GM19023 (cell line): ENCODE measurements at regions not wholly inside any gene's neighbourhood (a gene's known extent, or its start where the extent isn't known, plus 50 kb on each side); places are given as distances from the start of the nearest gene placed in this dataset.
A peak's percentile ranks its signal among the peaks of the same experiment; 100 is the strongest.

Experiments used
- ATAC-seq: cut with Tn5 transposase; IDR thresholded peaks from one replicate; pipeline ENCODE4 v1.9.1; 2021; ENCODE audit warnings: mild to moderate bottlenecking, moderate library complexity; ENCODE audit not compliant: unreplicated experiment

DNA sequence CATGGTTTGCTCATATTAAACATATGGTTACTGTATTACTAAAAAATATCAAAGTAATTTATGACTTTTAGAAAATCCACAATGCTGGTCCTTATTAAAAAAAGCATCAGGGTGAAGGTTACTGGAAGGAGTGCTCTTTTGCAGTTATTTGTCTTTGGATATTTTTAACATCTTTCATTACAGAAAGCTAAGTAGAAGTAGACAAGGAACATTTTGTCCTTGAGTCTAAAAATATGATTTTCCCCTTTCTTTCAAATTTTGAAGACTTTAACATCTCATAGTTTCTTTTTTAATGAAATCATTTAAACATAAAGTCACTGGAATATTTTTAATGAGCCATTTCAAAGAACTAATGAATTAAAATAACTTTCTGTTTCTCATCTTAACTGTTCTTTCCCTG is 110.1 kb upstream of the TNS3 start:
- ATAC-seq = no peak

DNA sequence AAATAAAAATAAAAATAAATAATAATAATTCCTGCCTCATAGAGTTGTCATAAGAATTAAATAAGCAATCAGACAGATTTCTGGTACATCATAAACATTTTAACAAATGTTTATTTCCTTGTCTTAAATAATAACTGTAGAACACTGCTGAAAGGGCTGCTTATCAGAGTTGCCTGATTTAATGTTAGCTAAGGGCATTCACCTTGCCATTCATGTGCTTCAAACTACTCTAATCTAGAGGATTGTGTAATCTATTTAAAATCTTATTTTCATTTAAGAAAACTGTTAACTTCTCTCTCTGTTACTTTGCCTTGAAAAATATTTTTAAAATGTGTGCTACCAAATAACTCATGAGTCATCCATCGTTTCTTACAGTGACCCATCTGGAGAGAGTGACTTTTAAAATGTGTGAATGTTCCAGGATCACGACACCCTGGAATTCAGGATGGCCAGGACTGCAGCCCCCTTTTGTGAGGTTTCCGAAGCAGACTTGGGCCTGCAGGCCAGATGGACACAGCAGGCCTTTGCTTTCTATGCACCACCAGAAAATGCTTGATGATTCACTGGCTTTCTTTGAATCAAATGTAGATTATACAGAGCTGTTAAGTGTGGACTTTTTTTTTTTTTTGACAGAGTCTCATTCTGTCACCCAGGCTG is 109.1 kb upstream of the TNS3 start:
- ATAC-seq = no peak

DNA sequence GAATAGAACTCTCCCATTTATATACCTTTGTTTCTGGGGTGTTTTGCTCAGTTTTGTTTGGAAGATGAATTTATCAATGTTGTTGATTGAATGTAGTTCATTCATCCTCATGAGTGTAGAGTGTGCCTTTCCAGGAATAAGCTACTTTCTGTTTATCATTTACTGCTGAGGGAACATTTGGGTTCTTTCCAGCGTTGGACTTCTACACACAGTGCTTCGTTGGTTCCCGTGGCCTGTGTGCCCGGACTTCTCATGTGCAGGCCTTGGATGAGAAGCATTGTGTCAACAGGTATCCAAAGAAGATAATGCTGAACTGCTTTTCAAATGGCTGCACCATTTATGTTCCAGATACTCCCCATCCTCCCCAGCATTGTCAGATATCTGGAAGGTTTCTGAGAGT is 107.6 kb upstream of the TNS3 start:
- ATAC-seq = no peak

DNA sequence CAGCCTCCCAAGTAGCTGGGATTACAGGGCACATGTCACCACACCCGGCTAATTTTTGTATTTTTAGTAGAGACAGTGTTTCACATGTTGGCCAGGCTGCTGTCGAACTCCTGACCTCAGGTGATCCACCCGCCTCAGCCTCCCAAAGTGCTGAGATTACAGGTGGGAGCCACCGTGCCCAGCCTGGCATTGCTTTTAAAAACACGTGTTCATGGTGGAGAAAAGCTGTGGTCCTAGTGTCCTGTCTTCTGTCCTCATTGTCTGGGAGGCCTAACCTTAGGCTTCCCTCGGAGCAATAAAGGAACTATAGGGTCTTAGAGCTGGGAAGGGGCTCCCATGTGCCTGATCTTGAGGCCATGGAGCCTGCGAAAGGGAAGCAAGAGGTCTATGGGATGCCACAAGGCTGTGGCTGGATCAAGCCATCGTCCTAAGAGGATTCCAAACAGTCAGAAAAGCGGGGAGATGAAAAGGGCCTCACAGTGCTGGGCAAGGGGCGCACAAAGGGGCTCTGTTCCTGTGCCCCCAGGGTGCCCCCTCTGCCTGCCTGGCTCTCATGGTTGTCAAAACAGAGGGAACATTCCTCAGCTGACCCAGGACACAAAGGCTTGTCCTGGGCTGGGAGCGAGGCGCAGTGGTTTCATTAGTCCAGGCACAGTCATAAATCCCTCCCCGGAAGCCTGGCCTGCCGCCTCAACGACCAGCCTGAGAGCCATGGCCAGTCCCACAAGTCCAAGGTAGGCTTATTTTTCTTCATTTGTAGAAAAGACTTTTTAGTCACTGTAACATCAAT is 106.6 kb upstream of the TNS3 start:
- ATAC-seq = no peak

DNA sequence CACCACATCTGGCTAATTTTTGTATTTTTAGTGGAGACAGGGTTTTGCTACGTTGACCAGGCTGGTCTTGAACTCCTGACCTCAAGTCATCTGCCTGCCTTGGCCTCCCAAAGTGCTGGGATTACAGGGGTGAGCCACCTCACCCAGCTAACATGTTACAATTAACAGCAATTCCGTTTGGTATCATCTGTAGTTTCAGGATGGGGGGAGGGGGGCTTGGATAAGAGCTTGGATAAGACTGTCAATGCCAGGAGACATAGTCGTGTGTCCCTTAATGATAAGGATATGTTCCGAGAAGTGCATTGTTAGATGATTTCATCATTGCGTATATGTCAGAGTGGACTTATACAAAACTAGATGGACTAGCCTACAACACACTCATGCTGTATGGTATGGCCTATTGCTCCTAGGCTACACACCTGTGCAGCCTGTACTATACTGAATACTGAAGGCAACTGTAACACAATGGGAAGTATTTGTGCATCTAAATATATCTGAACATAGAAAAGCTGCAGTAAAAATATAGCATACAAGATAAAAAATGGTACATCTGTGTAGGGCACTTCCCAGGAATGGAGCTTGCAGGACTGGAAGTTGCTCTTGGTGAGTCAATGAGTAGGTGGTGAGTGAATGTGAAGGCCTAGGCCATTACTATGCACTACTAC is 103.9 kb upstream of the TNS3 start:
- no peak for ATAC-seq

DNA sequence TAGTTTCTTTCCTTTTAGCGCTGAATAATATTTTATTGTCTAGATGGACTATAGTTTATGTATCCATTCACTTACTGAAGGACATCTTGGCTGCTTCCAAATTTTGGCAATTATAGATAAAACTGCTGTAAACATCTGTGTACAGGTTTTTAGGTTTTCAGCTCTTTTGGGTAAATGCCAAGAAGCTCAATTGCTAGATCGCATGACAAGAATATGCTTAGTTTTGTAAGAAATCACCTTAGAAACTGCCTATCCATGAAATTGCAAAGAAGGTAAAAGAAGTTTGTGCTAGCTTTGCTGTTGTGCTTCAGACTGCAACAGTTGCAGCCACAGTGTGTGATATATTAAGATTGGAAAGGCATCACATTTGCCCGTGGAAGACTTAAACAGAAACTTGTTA is 103.2 kb upstream of the TNS3 start:
- ATAC-seq = no peak

DNA sequence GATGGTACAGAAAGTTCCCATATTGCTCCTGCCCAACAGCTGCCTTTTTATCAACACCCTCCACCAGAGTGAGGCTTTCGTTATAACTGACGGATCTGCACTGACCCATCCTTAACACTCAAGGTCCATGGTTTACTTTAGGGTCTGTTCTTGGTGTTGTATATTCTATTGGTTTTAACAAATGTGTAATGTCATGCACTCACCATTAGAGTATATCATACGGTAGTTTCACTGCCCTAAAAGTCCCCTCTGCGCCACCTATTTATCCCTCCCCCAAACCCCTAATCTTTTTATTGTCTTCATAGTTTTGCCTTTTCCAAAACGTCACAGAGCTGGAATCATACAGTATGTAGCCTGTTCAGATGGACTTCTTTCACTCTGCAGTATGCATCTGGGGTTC is 102.8 kb upstream of the TNS3 start:
- ATAC-seq = no peak

DNA sequence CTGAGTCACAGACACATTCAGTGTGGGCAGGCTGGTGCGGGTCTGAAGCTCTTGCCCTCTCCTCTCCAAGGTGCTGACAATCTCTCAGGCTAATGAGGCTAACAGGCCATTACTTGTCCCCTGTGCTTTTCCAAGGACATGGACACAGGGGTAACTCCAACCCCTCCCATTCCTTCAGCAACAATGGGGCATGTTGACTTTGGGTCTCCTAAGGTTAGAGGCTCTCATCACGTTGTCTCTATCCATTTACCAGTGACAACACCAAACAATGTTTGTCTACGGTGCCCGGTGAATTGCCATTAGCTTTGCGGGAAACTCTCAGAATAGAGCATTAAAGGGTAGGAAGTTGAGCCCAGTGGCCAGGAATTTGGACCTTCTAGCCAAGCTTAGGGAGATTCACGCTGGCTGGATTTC is 101.6 kb upstream of the TNS3 start:
- no peak for ATAC-seq

DNA sequence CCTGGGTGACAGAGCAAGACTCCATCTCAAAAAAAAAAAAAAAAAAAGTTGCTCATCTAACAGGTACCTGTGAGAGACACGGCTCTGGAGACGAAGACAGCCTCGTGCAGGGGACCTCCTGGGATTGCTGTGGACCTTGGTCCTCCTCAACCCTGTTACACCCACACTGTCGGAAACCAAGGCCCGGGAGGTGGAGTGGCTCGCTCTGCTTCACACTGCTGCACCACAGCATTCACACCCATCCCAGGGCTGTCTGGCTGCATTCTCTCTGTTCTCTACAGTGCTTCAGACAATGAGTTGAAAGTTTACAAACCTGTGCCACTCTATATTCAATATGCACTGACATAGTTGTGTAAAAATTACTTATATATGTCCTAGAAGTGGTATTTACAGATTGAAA is 101.0 kb upstream of the TNS3 start:
- ATAC-seq = no peak

DNA sequence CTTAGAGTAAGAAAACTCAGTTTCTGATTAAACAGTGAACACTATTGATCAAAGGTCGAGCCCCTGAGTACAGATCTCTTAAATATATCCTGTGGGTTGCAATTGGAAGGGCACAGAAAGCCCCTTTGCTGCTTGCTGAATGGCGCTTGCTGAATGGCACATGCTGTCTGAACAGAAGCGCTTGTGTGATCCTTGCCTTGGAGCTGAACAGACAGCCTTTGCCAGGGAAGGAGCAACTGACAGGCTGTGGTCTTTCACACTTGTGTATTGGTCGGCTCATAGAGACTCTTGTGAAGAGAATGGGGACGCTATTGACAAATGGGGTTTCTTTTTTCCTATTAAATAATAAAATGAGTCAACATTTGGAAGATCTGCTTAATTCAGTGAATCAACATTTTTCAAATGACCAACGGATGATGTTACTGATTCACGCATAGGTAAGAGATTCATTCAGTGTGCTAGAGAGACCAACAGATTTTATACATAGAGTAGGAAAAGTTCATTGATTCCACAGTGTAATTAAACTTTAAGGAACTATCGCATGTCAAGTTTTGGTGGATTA is 99.4 kb upstream of the TNS3 start:
- no peak for ATAC-seq

DNA sequence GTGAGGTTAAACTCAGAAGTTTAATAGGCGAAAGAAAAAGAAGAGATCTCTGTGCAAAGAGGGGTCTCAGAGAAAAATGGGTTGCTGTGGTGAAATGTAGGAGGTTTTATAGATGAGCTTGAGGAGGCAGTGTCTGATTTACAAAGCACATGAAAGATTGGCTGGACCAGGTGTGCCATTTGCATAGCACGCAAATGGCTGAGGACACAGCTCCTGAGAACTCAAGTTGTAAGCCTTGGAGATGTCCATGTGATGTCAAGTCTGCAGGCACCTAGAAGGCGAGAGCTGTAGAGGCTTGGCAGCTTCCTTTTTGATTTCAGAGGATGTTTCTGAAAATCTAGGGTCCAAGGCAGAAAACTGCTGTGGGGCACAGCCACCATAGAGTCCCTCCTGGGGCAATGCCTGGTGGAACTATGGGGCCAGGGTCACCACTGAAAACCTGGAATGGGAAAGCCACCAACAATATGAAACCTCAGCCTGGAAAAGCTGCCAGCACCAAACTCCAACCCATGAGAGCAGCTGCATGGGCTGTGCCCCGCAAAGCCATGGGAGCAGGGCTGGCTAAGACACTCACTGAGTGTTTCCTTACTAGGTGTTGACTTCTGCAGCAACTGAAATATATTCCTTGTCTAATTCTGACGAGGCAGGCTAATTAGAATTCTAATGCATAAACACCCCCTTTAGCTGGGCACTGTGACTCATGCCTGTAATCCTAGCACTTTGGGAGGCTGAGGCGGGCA is 96.9 kb upstream of the TNS3 start:
- no peak for ATAC-seq

DNA sequence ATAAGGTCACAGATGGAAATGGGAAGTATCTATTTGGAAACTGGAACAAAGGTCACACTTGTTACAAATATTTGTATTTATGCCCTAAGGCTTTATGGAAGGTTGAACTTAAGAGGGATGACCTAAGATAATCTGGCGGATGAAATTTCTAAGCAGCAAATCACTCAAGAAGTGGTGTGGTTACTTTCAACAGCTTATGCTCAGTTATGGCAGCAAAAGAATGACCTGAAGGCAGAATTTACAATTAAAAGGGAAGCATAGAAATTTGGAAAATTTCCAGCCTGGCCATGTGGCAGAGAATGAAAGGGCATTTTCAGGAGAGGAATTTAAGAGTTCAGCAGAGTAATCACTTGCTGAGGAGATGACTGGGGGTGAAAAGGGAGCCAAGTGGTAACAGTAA is 95.8 kb upstream of the TNS3 start:
- no peak for ATAC-seq

DNA sequence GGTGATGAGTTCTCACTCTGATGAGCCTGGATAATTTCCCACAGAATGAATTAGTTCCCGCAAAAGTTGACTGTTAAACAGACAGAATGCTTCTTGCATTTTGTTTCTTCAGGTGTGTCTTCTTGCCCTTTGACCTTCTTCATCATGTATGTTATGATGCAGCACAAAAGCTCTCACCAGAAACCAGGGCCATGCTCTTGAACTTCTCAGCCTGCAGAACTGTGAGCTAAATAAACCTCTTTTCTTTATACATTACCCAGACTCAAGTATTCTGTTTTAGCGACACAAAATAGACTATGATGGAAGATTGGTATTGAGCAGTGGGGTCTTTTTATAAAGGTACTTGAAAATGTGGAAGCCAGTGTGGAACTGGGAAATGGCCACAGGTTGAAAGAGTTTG is 95.2 kb upstream of the TNS3 start:
- ATAC-seq = no peak

DNA sequence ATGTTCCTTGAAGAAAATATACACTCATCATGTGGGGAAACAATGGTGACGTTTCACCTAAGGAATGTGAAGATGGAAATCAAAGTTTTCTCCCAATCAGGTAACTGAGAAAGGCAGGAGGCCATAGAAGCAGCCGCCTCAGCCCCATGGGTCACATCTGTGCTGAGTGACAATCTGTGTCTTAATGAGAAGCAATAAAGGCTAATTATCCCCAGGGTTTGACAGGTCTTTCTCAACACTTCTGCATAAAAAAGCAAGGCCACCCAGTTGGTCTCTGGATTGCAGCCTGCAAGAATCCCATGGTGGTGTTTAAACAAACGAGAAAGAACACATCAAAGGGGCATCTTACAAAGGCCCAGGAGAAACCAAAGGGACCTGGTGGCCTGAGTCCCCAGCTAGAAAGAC is 91.1 kb upstream of the TNS3 start:
- no peak for ATAC-seq

DNA sequence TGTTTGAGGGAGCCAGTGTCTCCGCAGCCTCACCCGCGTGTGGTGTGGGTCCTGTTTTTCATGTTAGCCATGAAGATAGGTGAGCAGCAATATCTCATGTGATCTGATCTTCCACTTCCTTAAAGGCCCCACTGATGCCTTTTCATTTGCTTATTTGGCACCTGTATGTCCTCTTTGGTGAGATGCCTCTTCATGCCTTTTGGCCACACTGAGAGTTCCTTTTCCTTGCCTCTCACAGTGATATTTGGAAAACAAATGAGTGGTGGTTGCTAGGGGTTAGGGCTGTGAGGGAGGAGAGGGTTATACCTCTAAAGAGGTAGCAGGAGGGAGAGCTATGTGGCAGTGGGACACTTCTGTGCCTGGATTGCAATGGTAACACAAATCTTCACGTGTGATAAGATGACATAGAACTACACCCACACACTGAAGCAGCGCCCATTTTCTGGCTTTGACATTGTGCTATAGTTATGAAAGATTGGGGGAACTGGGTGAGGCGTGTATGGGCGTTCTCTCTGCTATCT is 90.4 kb upstream of the TNS3 start:
- ATAC-seq = no peak

DNA sequence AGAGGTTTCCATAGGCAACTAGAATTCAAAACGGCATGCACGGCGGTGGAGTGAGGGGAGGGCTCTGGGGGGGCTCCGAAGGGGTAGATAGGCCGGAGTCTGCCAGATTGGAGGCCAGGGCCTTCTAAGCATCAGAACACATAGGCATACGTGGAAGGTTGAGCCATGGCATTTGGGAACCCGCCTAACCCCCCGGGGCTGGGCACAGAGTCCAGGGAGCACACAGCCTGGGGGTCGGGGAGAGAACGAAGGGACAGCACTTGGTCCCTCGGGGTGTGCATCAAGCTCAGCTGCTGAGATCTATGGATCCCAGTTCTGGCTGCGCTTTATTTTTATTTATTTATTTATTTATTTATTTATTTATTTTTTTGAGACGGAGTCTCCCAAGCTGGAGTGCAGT is 89.4 kb upstream of the TNS3 start:
- ATAC-seq = no peak

DNA sequence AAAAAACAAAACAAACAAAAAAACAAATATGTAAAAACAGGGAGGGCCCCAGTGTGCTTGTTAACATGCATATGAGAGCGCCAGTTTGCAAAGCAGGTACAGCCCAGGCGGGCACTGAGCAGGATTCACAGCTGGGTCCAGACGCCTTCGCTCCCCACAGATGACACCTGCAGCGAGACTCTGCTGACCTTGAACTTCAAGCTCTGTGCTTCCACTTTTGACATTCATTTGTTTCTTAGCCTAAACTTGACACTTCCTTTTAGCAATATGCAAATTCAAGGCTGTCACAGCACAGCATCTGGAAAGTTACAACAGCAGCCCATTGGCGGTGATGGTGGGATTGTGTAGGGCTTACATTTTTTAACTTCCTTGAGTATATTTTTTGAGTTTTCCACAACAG is 88.8 kb upstream of the TNS3 start:
- ATAC-seq = peak; percentile 79

DNA sequence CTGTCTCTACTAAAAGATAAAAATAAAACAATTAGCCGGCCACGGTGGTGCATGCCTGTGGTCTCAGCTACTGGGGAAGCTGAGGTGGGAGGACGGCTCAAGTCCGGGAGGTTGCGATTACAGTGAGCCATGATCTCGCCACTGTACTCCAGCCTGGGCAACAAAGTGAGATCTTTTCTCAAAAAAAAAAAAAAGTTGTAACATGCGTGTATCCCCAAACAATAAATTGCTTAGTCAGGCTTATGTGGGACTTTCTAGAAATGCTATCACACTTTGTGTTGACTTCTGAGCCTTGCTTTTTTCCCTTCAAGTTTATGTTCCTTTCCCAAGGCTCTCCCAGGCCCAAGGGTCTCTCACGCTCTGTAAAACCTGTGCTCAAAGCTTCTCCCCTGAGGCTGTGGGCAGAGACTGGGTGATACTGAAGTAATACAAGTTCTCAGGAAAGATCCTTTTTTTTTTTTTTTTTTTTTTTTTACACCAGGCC is 88.0 kb upstream of the TNS3 start:
- no peak for ATAC-seq

DNA sequence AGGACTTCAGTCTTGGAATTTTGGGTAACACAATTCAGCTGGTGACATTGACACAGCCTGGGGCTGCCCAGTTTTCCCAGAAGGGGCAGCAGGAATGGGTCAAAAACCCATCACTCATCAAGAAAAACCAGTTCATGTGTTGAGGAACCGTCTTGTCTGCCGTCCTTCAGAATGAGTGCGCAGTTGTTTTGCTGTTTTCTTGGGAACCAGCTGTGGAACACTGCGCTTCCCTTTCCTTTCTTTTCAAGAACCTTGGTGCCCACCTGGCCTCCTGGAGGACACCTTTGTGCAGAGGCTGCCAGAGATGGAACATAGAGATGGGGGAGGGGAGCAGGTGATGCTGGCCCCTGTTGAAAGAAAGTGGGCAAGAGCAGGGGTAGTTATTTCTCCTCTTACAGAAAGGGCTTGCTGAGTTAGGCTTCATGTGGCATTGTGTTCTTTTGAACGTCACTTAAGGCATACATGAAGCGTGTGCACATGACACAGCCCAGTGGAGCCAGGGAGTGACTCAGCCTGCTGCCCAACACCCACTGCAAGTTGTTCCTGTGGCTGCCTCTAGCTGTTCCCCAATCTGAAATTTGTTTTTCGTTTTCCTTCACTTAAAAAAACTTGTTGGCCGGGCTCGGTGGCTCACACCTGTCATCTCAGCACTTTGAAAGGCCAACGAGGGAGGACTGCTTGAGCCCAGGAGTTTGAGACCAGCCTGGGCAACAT is 87.4 kb upstream of the TNS3 start:
- ATAC-seq = peak; percentile 85

DNA sequence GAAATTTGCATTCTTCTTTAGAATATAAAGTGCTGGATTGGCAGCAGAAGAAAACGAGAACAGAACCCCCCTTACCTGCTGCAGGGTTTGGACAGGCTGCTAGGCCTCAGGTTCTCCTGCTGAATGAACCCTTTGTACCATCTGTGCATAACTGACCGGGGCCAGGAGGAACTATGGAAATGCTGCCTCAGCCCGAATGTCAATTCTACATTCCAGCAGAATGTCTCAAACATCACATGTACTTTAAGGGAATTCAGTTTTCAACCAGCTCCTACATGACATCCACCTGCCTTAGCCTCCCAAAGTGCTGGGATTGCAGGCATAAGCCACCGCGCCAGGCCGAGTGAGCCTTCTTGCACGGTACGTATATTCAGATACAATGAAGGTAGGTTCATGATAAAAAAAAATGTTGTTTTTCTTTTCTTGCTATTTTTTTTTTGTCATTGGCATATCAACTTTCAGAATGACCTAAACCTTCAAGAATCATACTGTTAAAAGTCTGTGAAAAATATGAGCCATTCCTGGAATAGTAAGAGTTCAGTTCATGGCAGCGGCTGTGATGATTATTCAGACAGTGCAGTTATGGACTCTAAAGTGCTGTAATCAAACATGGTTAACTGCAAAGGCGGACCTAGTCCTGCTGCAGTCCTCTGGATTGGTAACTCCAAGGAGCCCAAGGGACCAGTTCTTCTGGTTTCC is 84.4 kb upstream of the TNS3 start:
- ATAC-seq = no peak
